ENCODE measurements at regions not wholly inside any gene's neighbourhood (a gene's known extent, or its start where the extent isn't known, plus 50 kb on each side); places are given as distances from the start of the nearest gene placed in this dataset.

- no peak overlapping the region for H3K27ac ChIP-seq (ENCODE audit: low read length)
- no peak overlapping the region for H3K4me2 ChIP-seq (ENCODE audit: low read depth, low read length)
- no peaks in the 10 kb centered on the region for H3K36me3 ChIP-seq (replicated peaks; ENCODE audit: insufficient read depth, low read length)
- TF ChIP-seq EZH2phosphoT487 (IDR thresholded peaks at IDR 0.05; ENCODE audit: low read length) (no peak), EZH2 (optimal IDR thresholded peaks at IDR 0.05; ENCODE audit: low read depth, low read length) (no peak)
- TF ChIP-seq, protein P1, sequence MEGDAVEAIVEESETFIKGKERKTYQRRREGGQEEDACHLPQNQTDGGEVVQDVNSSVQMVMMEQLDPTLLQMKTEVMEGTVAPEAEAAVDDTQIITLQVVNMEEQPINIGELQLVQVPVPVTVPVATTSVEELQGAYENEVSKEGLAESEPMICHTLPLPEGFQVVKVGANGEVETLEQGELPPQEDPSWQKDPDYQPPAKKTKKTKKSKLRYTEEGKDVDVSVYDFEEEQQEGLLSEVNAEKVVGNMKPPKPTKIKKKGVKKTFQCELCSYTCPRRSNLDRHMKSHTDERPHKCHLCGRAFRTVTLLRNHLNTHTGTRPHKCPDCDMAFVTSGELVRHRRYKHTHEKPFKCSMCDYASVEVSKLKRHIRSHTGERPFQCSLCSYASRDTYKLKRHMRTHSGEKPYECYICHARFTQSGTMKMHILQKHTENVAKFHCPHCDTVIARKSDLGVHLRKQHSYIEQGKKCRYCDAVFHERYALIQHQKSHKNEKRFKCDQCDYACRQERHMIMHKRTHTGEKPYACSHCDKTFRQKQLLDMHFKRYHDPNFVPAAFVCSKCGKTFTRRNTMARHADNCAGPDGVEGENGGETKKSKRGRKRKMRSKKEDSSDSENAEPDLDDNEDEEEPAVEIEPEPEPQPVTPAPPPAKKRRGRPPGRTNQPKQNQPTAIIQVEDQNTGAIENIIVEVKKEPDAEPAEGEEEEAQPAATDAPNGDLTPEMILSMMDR (IDR thresholded peaks at IDR 0.05; ENCODE audit: low read length) = no peak
- no peaks in the 10 kb centered on the region for H3K79me2 ChIP-seq (ENCODE audit: low read length)
- DNase-seq = no peak
- no peaks in the 10 kb centered on the region for H3K9me2 ChIP-seq (replicated peaks; ENCODE audit: insufficient read depth, low read length)
- H4K20me1 ChIP-seq (ENCODE audit: insufficient read depth, low read length) = no peaks in the 10 kb centered on the region
- no peaks in the 10 kb centered on the region for H3K27me3 ChIP-seq (replicated peaks; ENCODE audit: insufficient read depth, low read length)
- H3K4me1 ChIP-seq (ENCODE audit: low read length) = no peaks in the 10 kb centered on the region
- no peak overlapping the region for H3K9ac ChIP-seq (ENCODE audit: low read length)
- H3K4me3 ChIP-seq (ENCODE audit: low read length) = no peak overlapping the region
- no peaks in the 10 kb centered on the region for H3K9me3 ChIP-seq (replicated peaks; ENCODE audit: insufficient read depth, low read length)
- H3F3A ChIP-seq (ENCODE audit: insufficient read depth, low read length) = no peaks in the 10 kb centered on the region
- no peak overlapping the region for H2AFZ ChIP-seq (ENCODE audit: low read length)
Measured at GRCh38 chr7:15925608-15926007, 239.1 kb upstream of the MEOX2 start.

DNA sequence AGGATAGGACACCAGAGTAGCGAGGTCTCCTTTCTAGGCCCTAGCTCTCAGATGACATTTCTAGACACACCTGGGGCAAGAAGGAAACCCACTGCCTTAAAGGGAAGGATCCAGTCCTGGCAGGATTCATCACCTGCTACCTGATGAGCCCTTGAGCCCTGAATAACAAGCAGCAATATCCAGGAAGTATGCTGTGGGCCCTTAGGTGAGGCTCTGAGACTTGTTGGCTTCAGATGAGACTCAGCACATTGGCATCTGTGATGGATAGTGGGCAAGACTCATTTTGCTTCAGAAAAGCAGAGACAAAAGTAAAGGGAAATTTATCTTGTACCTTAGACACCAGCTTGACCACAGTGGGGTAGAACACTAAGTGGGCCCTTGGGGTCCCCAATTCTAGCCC, 238.4 kb upstream of the MEOX2 start:
- TF ChIP-seq, protein P1 (IDR thresholded peaks at IDR 0.05; ENCODE audit: low read length) = no peak
- TF ChIP-seq EZH2phosphoT487 (IDR thresholded peaks at IDR 0.05; ENCODE audit: low read length) (no peak), EZH2 (optimal IDR thresholded peaks at IDR 0.05; ENCODE audit: low read depth, low read length) (no peak)
- H3K4me1 ChIP-seq (ENCODE audit: low read length) = no peaks in the 10 kb centered on the region
- no peaks in the 10 kb centered on the region for H3K36me3 ChIP-seq (replicated peaks; ENCODE audit: insufficient read depth, low read length)
- H3K9ac ChIP-seq (ENCODE audit: low read length) = no peak overlapping the region
- no peaks in the 10 kb centered on the region for H4K20me1 ChIP-seq (ENCODE audit: insufficient read depth, low read length)
- H3F3A ChIP-seq (ENCODE audit: insufficient read depth, low read length) = no peaks in the 10 kb centered on the region
- DNase-seq = no peak
- H3K4me2 ChIP-seq (ENCODE audit: low read depth, low read length) = no peak overlapping the region
- no peaks in the 10 kb centered on the region for H3K79me2 ChIP-seq (ENCODE audit: low read length)
- no peaks in the 10 kb centered on the region for H3K27me3 ChIP-seq (replicated peaks; ENCODE audit: insufficient read depth, low read length)
- H2AFZ ChIP-seq (ENCODE audit: low read length) = no peak overlapping the region
- no peak overlapping the region for H3K27ac ChIP-seq (ENCODE audit: low read length)
- H3K4me3 ChIP-seq (ENCODE audit: low read length) = no peak overlapping the region
- H3K9me3 ChIP-seq (replicated peaks; ENCODE audit: insufficient read depth, low read length) = no peaks in the 10 kb centered on the region
- no peaks in the 10 kb centered on the region for H3K9me2 ChIP-seq (replicated peaks; ENCODE audit: insufficient read depth, low read length)

DNA sequence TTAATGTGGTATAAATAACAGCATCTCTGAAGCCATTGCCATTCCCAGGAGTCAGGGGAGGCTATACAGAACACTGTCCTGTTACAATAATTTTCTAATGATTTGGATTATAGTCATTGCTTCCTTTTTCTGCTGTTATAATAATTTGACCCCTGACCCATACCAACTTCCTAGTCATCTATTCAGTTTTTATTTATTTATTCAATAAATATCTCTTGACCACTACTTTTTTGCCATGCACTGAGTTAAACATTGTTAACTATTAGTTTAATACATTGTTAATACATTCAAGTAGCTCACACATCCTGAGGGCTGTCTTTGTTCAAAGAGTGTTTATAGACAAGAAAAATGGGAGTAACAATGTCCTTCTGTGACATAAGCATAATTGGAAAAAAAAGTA, 235.5 kb upstream of the MEOX2 start:
- H3K27ac ChIP-seq (ENCODE audit: low read length) = no peak overlapping the region
- H3K36me3 ChIP-seq (replicated peaks; ENCODE audit: insufficient read depth, low read length) = no peaks in the 10 kb centered on the region
- TF ChIP-seq EZH2 (optimal IDR thresholded peaks at IDR 0.05; ENCODE audit: low read depth, low read length) (no peak), EZH2phosphoT487 (IDR thresholded peaks at IDR 0.05; ENCODE audit: low read length) (no peak)
- TF ChIP-seq, protein P1 (IDR thresholded peaks at IDR 0.05; ENCODE audit: low read length) = no peak
- H3K9me3 ChIP-seq (replicated peaks; ENCODE audit: insufficient read depth, low read length) = no peaks in the 10 kb centered on the region
- no peaks in the 10 kb centered on the region for H3K4me1 ChIP-seq (ENCODE audit: low read length)
- H4K20me1 ChIP-seq (ENCODE audit: insufficient read depth, low read length) = no peaks in the 10 kb centered on the region
- no peak overlapping the region for H3K4me3 ChIP-seq (ENCODE audit: low read length)
- no peak overlapping the region for H3K4me2 ChIP-seq (ENCODE audit: low read depth, low read length)
- H3K9ac ChIP-seq (ENCODE audit: low read length) = no peak overlapping the region
- H2AFZ ChIP-seq (ENCODE audit: low read length) = no peak overlapping the region
- no peaks in the 10 kb centered on the region for H3K79me2 ChIP-seq (ENCODE audit: low read length)
- H3K9me2 ChIP-seq (replicated peaks; ENCODE audit: insufficient read depth, low read length) = no peaks in the 10 kb centered on the region
- no peak for DNase-seq
- H3K27me3 ChIP-seq (replicated peaks; ENCODE audit: insufficient read depth, low read length) = no peaks in the 10 kb centered on the region
- no peaks in the 10 kb centered on the region for H3F3A ChIP-seq (ENCODE audit: insufficient read depth, low read length)

All from MM.1S (cell line).